ENCODE measurements at regions not wholly inside any gene's neighbourhood (a gene's known extent, or its start where the extent isn't known, plus 50 kb on each side); places are given as distances from the start of the nearest gene placed in this dataset.

- no peak overlapping the region for H3K4me3 ChIP-seq (replicated peaks in 1 of 2; ENCODE audit: low read depth in 2 of 2, low read length in 2 of 2)
- DNase-seq (ENCODE audit: low read depth in 2 of 2) = no peak
- no peak for TF ChIP-seq CTCF (IDR thresholded peaks at IDR 0.05; ENCODE audit: low read depth, low read length)
Observed at GRCh38 chr13:99907038-99907437, 64.5 kb downstream of the ZIC5 start.

- no peak for TF ChIP-seq CTCF (IDR thresholded peaks at IDR 0.05; ENCODE audit: low read depth, low read length)
- no peak overlapping the region for H3K4me3 ChIP-seq (replicated peaks in 1 of 2; ENCODE audit: low read depth in 2 of 2, low read length in 2 of 2)
- DNase-seq (ENCODE audit: low read depth in 2 of 2) = no peak
Observed at GRCh38 chr13:99905814-99906213, 65.8 kb downstream of the ZIC5 start.

GRCh38 chr13:99905224-99905623 lies 66.3 kb downstream of the ZIC5 start:
- no peak for TF ChIP-seq CTCF (IDR thresholded peaks at IDR 0.05; ENCODE audit: low read depth, low read length)
- no peak for DNase-seq (ENCODE audit: low read depth in 2 of 2)

GRCh38 chr13:99903140-99903539 lies 68.4 kb downstream of the ZIC5 start:
- no peak for TF ChIP-seq CTCF (IDR thresholded peaks at IDR 0.05; ENCODE audit: low read depth, low read length)
- DNase-seq (ENCODE audit: low read depth in 2 of 2) = no peak
- H3K4me3 ChIP-seq (replicated peaks in 1 of 2; ENCODE audit: low read depth in 2 of 2, low read length in 2 of 2) = no peak overlapping the region

More at GRCh38 chr13:99905224-99905623, 66.3 kb downstream of the ZIC5 start:
- no peak overlapping the region for H3K4me3 ChIP-seq (replicated peaks in 1 of 2; ENCODE audit: low read depth in 2 of 2, low read length in 2 of 2)

- no peak for TF ChIP-seq CTCF (IDR thresholded peaks at IDR 0.05; ENCODE audit: low read depth, low read length)
- no peak overlapping the region for H3K4me3 ChIP-seq (replicated peaks in 1 of 2; ENCODE audit: low read depth in 2 of 2, low read length in 2 of 2)
- no peak for DNase-seq (ENCODE audit: low read depth in 2 of 2)
Observed at GRCh38 chr13:99902657-99903056, 68.9 kb downstream of the ZIC5 start.

- no peak for TF ChIP-seq CTCF (IDR thresholded peaks at IDR 0.05; ENCODE audit: low read depth, low read length)
Observed at GRCh38 chr13:99900960-99901359, 70.6 kb downstream of the ZIC5 start.

GRCh38 chr13:99898421-99898820 lies 73.1 kb downstream of the ZIC5 start:
- no peak for TF ChIP-seq CTCF (IDR thresholded peaks at IDR 0.05; ENCODE audit: low read depth, low read length)
- no peak for DNase-seq (ENCODE audit: low read depth in 2 of 2)
- no peak overlapping the region for H3K4me3 ChIP-seq (replicated peaks in 1 of 2; ENCODE audit: low read depth in 2 of 2, low read length in 2 of 2)

More at GRCh38 chr13:99900960-99901359, 70.6 kb downstream of the ZIC5 start:
- H3K4me3 ChIP-seq (replicated peaks in 1 of 2; ENCODE audit: low read depth in 2 of 2, low read length in 2 of 2) = no peak overlapping the region
- DNase-seq (ENCODE audit: low read depth in 2 of 2) = no peak

All from cardiac fibroblast (primary cell).